ENCODE measurements at regions not wholly inside any gene's neighbourhood (a gene's known extent, or its start where the extent isn't known, plus 50 kb on each side); places are given as distances from the start of the nearest gene placed in this dataset.

DNA sequence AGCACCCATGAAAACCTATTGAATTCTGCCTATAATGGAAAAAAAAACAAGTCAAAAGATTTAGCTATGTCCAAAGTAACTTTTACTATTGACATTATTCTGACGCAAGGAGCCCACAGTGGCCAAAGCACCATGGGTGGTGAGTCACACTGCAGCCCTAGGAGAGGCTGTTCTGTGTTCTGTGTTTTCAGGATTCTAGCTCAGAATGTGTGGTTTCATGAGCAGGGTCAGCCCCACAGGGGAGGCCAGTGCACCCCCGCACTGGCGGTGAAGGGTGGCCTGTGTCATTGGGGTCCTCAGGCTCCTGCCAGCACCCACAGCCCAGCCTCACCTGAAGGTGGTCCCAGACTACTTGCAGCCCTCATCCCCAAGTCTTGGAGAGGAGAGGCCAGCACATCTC lies 112.2 kb downstream of the BRD1 start:
- no peak overlapping the region for H3K4me3 ChIP-seq (ENCODE audit: low read depth, low read length)
- TF ChIP-seq, protein P1, sequence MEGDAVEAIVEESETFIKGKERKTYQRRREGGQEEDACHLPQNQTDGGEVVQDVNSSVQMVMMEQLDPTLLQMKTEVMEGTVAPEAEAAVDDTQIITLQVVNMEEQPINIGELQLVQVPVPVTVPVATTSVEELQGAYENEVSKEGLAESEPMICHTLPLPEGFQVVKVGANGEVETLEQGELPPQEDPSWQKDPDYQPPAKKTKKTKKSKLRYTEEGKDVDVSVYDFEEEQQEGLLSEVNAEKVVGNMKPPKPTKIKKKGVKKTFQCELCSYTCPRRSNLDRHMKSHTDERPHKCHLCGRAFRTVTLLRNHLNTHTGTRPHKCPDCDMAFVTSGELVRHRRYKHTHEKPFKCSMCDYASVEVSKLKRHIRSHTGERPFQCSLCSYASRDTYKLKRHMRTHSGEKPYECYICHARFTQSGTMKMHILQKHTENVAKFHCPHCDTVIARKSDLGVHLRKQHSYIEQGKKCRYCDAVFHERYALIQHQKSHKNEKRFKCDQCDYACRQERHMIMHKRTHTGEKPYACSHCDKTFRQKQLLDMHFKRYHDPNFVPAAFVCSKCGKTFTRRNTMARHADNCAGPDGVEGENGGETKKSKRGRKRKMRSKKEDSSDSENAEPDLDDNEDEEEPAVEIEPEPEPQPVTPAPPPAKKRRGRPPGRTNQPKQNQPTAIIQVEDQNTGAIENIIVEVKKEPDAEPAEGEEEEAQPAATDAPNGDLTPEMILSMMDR (IDR thresholded peaks at IDR 0.05; ENCODE audit: low read depth, low read length, missing control alignments), result no peak
- no peak for DNase-seq (ENCODE audit: low read depth)

DNA sequence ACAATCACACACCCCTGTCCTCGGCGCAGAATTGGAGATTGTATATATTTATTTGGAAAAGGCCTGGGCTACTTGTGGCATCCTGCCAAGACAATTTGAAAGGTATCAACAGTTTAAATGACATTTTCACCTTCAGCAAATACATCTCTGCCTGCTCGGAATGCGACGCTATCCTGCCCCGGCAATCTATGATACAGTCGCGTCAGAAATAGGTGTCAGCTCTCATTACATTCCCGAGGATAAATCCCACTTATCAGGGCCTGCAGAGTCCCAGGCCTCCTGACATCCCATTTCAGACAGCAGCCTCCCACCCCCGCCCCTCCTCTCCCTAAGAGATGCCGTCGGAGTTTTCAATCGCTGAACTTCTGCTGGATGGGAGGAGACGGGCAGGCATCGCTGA lies 114.7 kb downstream of the BRD1 start:
- no peak for DNase-seq (ENCODE audit: low read depth)
- TF ChIP-seq, protein P1 (IDR thresholded peaks at IDR 0.05; ENCODE audit: low read depth, low read length, missing control alignments), result no peak
- no peak overlapping the region for H3K4me3 ChIP-seq (ENCODE audit: low read depth, low read length)

DNA sequence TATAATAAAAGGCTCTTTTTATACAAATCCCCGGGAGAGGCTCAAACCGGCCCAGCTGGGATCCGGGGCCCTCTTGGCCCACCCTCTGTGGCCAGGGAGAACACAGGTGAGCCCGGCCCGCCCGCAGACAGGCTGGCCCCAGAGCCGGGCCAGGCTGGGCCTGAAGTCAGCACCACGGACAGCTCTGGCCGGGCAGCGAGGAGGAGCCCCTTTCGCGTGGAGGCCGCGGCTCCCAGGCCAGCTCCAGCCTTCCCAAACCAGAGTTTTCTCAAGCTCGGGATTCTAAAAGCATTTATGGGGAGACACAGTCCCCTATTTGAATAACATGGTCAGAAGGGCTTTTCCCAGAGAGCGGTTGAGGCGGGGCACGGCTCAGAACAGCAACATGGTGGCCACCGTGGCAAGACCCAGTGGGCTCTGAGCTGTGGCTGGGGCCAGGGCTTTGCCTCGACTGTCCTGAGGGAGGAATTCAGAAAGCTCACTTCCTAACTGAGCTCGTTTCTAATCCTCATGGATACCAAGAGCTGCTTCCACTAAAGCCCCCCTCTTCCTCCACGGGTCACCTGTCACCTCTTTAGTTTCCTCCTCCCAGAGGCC lies 115.4 kb downstream of the BRD1 start:
- no peak for DNase-seq (ENCODE audit: low read depth)
- TF ChIP-seq, protein P1 (IDR thresholded peaks at IDR 0.05; ENCODE audit: low read depth, low read length, missing control alignments), result no peak
- H3K4me3 ChIP-seq (ENCODE audit: low read depth, low read length), result no peak overlapping the region

DNA sequence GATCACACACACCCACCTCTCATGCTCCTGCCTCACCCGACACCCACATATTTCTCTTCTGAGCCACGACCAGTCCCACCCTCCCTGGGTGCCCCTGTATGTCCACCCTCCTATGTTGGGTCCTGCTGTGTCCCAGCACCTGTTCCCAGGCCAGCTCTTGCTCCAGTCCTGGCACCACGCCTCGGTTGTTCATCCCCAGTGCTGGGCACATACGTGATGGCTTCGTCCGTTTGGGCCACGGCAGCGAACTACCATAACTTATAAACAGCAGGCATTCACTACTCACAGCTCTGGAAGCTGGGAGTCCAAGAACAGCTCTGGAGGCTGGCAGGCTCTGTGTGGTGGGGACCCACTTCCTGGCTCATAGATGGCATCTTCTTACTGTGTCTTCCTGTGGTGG lies 116.9 kb downstream of the BRD1 start:
- H3K4me3 ChIP-seq (ENCODE audit: low read depth, low read length), result no peak overlapping the region
- TF ChIP-seq, protein P1 (IDR thresholded peaks at IDR 0.05; ENCODE audit: low read depth, low read length, missing control alignments), result no peak
- no peak for DNase-seq (ENCODE audit: low read depth)

DNA sequence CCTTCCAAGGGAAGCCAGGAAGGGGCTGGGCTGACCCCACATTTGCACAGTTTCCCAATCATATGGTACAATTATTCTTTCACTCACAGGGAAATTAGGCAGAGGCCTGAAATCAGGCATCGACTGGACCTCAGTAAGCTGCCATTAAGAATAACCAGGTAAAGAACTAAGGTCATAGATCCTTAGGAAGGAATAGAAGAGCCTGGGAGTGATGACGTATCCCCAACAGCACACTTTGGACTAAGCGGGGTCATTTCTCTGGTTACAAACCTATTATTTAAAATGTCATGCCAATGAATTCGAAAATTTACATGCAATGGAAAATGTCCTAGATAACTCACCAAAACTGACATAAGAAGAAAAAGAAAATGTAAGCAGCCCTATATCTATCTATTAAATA lies 118.2 kb downstream of the BRD1 start:
- TF ChIP-seq, protein P1 (IDR thresholded peaks at IDR 0.05; ENCODE audit: low read depth, low read length, missing control alignments), result no peak
- H3K4me3 ChIP-seq (ENCODE audit: low read depth, low read length), result no peak overlapping the region
- DNase-seq (ENCODE audit: low read depth), result no peak

DNA sequence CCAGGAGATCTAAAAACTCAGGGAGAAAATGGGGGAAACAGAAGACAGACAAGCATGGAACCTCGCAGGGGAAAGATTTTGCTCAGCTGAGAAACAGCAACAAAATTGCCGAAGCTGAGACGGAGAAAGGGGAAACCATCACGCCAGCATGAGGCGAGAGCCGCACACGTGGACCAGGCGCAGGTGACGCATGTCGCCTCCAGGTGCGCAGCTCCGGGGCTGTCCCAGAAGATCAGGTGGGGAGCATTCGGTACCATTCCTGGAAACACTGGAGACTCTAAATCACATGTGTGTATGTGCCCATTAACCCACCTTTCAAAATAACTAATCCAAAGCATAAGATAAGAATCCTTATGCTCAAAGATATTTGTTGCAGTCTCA lies 121.7 kb downstream of the BRD1 start:
- TF ChIP-seq, protein P1 (IDR thresholded peaks at IDR 0.05; ENCODE audit: low read depth, low read length, missing control alignments), result no peak
- no peak for DNase-seq (ENCODE audit: low read depth)

DNA sequence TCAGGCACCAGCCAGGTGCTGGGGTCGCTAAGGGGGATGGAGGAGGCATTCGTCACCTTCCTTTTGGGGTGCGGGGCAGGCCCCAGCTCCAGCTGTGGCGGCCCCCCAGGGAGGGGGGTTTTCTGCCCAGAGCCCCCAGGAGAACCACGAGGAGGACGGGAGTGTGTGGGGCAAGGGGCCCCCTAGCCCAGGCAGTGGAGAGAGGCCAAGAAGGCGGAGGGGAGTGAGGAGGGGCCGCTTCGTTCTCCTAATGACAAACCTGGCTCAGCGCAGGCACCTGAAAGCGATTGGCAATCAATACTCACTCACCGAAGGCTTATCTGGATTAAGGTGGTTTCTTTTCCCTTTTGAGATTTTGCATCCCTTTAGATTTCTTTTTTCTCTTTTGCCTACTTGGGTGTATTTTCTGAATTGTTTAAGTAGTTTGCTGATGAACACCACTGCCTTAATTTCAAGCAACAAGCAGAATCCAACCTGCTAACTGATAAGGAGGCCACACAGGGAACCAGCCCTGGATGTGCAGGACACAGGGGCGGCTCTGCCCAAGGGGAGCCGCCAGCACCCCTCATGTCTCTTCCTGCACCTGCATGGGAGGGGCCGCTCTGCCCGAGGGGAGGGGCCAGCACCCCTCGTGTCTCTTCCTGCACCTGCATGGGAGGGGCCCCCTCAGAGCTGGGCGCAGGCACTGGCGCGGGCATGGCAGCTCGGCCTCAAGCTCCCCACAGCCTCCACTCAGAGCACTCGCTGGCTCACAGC lies 122.3 kb downstream of the BRD1 start:
- DNase-seq (ENCODE audit: low read depth), result no peak
- TF ChIP-seq, protein P1 (IDR thresholded peaks at IDR 0.05; ENCODE audit: low read depth, low read length, missing control alignments), result no peak
- no peak overlapping the region for H3K4me3 ChIP-seq (ENCODE audit: low read depth, low read length)

More for the DNA sequence above, 121.7 kb downstream of the BRD1 start:
- H3K4me3 ChIP-seq (ENCODE audit: low read depth, low read length), result no peak overlapping the region
